CD14-positive monocyte (primary cell): ENCODE measurements at regions not wholly inside any gene's neighbourhood (a gene's known extent, or its start where the extent isn't known, plus 50 kb on each side); places are given as distances from the start of the nearest gene placed in this dataset.

Source experiments
- DNase-seq, 3 donors: peaks; one replicate each; pipeline ENCODE4 v3.0.0-alpha.2; 2011 to 2022
- H2AFZ ChIP-seq: 2 replicates; pipeline ENCODE4 v1.6.0; 2012; ENCODE audit warnings: mild to moderate bottlenecking, low read depth, low read length, inconsistent platforms; ENCODE audit not compliant: insufficient read depth, poor library complexity, severe bottlenecking
- H3K27ac ChIP-seq, 2 donors: 1 replicate in 1 of 2; 2 replicates in 1 of 2; pipeline ENCODE4 v1.5.1; 2012 to 2013; ENCODE audit warnings: low read length in 2 of 2, control low read depth in 1 of 2, inconsistent platforms in 1 of 2, low read depth in 1 of 2, mild to moderate bottlenecking in 1 of 2
- H3K27me3 ChIP-seq, 2 donors: one replicate each; pipeline versions ENCODE4 v1.6.0 to v1.6.1; 2011 to 2013; ENCODE audit warnings: low read length in 2 of 2; ENCODE audit not compliant: control insufficient read depth in 2 of 2, insufficient read depth in 2 of 2
- H3K36me3 ChIP-seq, 2 donors: replicated peaks in 1 of 2; 1 replicate in 1 of 2; 2 replicates in 1 of 2; pipeline versions ENCODE4 v1.5.1 to v1.6.1; 2012 to 2013; ENCODE audit warnings: low read length in 2 of 2, control low read depth in 1 of 2, inconsistent platforms in 1 of 2, mild to moderate bottlenecking in 1 of 2; ENCODE audit not compliant: insufficient read depth in 2 of 2, control insufficient read depth in 1 of 2
- H3K4me1 ChIP-seq, 2 donors: 1 replicate in 1 of 2; 2 replicates in 1 of 2; pipeline versions ENCODE4 v1.5.1 to v1.6.1; 2012 to 2013; ENCODE audit warnings: low read length in 2 of 2, control low read depth in 1 of 2, inconsistent platforms in 1 of 2, mild to moderate bottlenecking in 1 of 2, moderate library complexity in 1 of 2; ENCODE audit not compliant: insufficient read depth in 2 of 2, control insufficient read depth in 1 of 2
- H3K4me2 ChIP-seq: replicated peaks from 2 replicates; pipeline ENCODE3; 2012; ENCODE audit warnings: low read length, moderate library complexity, mild to moderate bottlenecking; ENCODE audit not compliant: poor library complexity, severe bottlenecking; ENCODE audit errors: extremely low read depth
- H3K4me3 ChIP-seq, 3 experiments: fragments of 200-600 bp in 1 of 3; sonication (generic) in 1 of 3; replicated peaks in 1 of 3; 1 replicate in 2 of 3; 2 replicates in 1 of 3; pipeline ENCODE4 v1.5.1; 2011 to 2013; ENCODE audit warnings: low read length in 3 of 3, mild to moderate bottlenecking in 3 of 3, control low read depth in 2 of 3, low read depth in 2 of 3, inconsistent platforms in 1 of 3, moderate library complexity in 1 of 3
- H3K79me2 ChIP-seq: 2 replicates; pipeline ENCODE4 v1.6.0; 2012; ENCODE audit warnings: mild to moderate bottlenecking, control low read depth, inconsistent platforms, low read length, moderate library complexity; ENCODE audit not compliant: insufficient read depth
- H3K9ac ChIP-seq: 2 replicates; pipeline ENCODE4 v1.6.0; 2017; ENCODE audit warnings: low read length, mild to moderate bottlenecking; ENCODE audit not compliant: insufficient read depth, poor library complexity, severe bottlenecking
- H3K9me3 ChIP-seq, 2 donors: replicated peaks in 1 of 2; 1 replicate in 1 of 2; 2 replicates in 1 of 2; pipeline versions ENCODE4 v1.5.1 to v1.6.1; 2012 to 2013; ENCODE audit warnings: low read length in 2 of 2, control low read depth in 1 of 2; ENCODE audit not compliant: control insufficient read depth in 1 of 2, insufficient read depth in 1 of 2
- H4K20me1 ChIP-seq: 2 replicates; pipeline ENCODE4 v1.6.0; 2012; ENCODE audit warnings: mild to moderate bottlenecking, low read length, control low read depth, moderate library complexity; ENCODE audit not compliant: insufficient read depth
- H3K27ac Mint-ChIP-seq, 7 donors: one replicate each; pipeline ENCODE4 v1.8.0; 2020; ENCODE audit warnings: mild to moderate bottlenecking in 7 of 7, mixed read lengths in 7 of 7, moderate library complexity in 6 of 7, inconsistent platforms in 2 of 7
- H3K27me3 Mint-ChIP-seq, 3 donors: one replicate each; pipeline ENCODE4 v1.8.0; 2021 to 2022; ENCODE audit warnings: low read depth in 3 of 3, mild to moderate bottlenecking in 3 of 3, mixed read lengths in 3 of 3, moderate library complexity in 3 of 3, inconsistent platforms in 1 of 3
- H3K36me3 Mint-ChIP-seq, 2 donors: one replicate each; pipeline ENCODE4 v1.8.0; 2020; ENCODE audit warnings: mixed read lengths in 2 of 2, inconsistent platforms in 1 of 2, mild to moderate bottlenecking in 1 of 2
- H3K4me1 Mint-ChIP-seq: one replicate; pipeline ENCODE4 v1.8.0; 2020; ENCODE audit warnings: mild to moderate bottlenecking, mixed read lengths
- H3K4me3 Mint-ChIP-seq, 2 donors: one replicate each; pipeline ENCODE4 v1.8.0; 2020; ENCODE audit warnings: mild to moderate bottlenecking in 2 of 2, mixed read lengths in 2 of 2, moderate library complexity in 1 of 2
- H3K9me3 Mint-ChIP-seq, 7 donors: one replicate each; pipeline ENCODE4 v1.8.0; 2020 to 2022; ENCODE audit warnings: mixed read lengths in 7 of 7, mild to moderate bottlenecking in 6 of 7, moderate library complexity in 6 of 7, inconsistent platforms in 2 of 7
- WGBS: methylation state at CpG from one replicate; pipeline ENCODE4 v1.1.5; 2013; ENCODE audit warnings: missing lambda C conversion rate; ENCODE audit not compliant: insufficient coverage; 5-methylcytosine and 5-hydroxymethylcytosine counted together
- intact Hi-C, 2 donors: fragments of 100-400 bp; cut with micrococcal nuclease; formaldehyde crosslinking; loops; one replicate each; pipeline versions ENCODE4 v1.15.0 to v1.15.1; 2023
- TF ChIP-seq, protein P1 (sequence below): fragments of 200-600 bp; IDR thresholded peaks from one replicate; pipeline ENCODE4 v1.8.0; 2022; ENCODE audit warnings: antibody characterized with exemption, mild to moderate bottlenecking

DNA sequence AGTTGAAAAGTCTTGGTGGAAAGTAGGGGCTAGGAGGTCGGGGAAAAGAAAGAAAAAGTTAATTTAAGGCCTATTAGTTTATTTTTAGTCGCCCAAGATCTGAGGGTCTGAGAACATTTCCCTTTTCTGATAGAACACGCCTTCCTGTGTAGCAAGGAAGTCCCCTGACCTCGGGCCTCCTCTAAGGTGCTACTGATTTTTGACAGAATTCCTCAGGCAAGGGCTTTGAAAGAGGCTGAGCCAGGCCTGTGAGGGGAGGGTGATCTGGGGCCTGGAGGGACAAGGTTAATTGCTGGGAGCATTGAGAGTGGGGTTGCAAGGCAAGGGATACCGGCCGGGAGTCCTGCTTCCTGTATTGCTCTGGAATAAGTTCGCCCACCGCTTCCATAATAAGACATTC lies 131.4 kb upstream of the MYCN start:
- H3K27me3 ChIP-seq = no peaks in the 10 kb centered on the region
- H3K9me3 ChIP-seq = no peaks in the 10 kb centered on the region
- H3K4me3 ChIP-seq = no peak overlapping the region
- H3K27ac Mint-ChIP-seq = peak overlapping the region in 1 of 7 donors; percentile 79
- H3K27me3 Mint-ChIP-seq = peaks cover under 1 to 6% (median 5%) of the 10 kb centered on the region in 3 donors
- H3K4me3 Mint-ChIP-seq = peak overlapping the region in 1 of 2 donors; percentile 28
- H3K9ac ChIP-seq = no peak overlapping the region
- no peak overlapping the region for H2AFZ ChIP-seq
- no peaks in the 10 kb centered on the region for H3K36me3 ChIP-seq
- no peak overlapping the region for H3K4me2 ChIP-seq
- intact Hi-C loops = no loop called here
- peaks cover 6% of the 10 kb centered on the region for H3K4me1 Mint-ChIP-seq
- H3K79me2 ChIP-seq = no peaks in the 10 kb centered on the region
- H3K27ac ChIP-seq = no peak overlapping the region
- WGBS = 50% methylated on average over 6 of the region's 8 CpGs
- H3K9me3 Mint-ChIP-seq = peaks cover 0 to 8% (median 2%) of the 10 kb centered on the region in 7 donors
- H4K20me1 ChIP-seq = no peaks in the 10 kb centered on the region
- no peaks in the 10 kb centered on the region for H3K4me1 ChIP-seq
- DNase-seq = no peak
- no peaks in the 10 kb centered on the region for H3K36me3 Mint-ChIP-seq
- TF ChIP-seq, protein P1, sequence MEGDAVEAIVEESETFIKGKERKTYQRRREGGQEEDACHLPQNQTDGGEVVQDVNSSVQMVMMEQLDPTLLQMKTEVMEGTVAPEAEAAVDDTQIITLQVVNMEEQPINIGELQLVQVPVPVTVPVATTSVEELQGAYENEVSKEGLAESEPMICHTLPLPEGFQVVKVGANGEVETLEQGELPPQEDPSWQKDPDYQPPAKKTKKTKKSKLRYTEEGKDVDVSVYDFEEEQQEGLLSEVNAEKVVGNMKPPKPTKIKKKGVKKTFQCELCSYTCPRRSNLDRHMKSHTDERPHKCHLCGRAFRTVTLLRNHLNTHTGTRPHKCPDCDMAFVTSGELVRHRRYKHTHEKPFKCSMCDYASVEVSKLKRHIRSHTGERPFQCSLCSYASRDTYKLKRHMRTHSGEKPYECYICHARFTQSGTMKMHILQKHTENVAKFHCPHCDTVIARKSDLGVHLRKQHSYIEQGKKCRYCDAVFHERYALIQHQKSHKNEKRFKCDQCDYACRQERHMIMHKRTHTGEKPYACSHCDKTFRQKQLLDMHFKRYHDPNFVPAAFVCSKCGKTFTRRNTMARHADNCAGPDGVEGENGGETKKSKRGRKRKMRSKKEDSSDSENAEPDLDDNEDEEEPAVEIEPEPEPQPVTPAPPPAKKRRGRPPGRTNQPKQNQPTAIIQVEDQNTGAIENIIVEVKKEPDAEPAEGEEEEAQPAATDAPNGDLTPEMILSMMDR = no peak

DNA sequence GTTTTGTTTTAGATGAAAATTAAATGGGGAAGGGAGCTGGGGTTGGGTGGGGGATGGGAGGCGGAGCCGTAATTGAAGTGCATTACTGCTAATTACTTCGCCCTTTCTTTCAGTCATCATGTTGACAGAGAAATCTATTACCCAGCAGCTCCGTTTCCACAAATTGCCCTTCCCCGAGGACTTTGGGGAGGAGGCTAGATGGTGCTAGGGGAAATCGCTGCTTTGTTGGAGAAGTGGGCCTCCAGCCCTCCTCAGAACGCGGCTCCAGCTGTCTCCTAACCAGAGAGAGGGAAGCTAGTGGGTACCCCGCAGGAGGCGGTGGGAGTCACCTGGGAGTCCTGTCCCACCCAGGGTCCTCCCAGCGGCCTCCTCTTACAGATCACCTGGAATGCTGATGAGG lies 130.9 kb upstream of the MYCN start:
- Histone ChIP-seq H4K20me1 (no peaks in the 10 kb centered on the region), H3K4me3 (no peak overlapping the region), H3K9me3 (no peaks in the 10 kb centered on the region), H3K4me2 (no peak overlapping the region), H3K79me2 (no peaks in the 10 kb centered on the region), H3K27ac (no peak overlapping the region), H3K36me3 (no peaks in the 10 kb centered on the region), H3K4me1 (no peaks in the 10 kb centered on the region), H3K27me3 (no peaks in the 10 kb centered on the region), H2AFZ (no peak overlapping the region), H3K9ac (no peak overlapping the region)
- H3K9me3 Mint-ChIP-seq = peaks cover 0 to 8% (median 2%) of the 10 kb centered on the region in 7 donors
- intact Hi-C loops = no loop called here
- H3K4me3 Mint-ChIP-seq = peak overlapping the region in 1 of 2 donors; percentile 28
- DNase-seq = no peak
- TF ChIP-seq, protein P1 = no peak
- peaks cover 0 to 6% (median 5%) of the 10 kb centered on the region in 3 donors for H3K27me3 Mint-ChIP-seq
- no peaks in the 10 kb centered on the region for H3K36me3 Mint-ChIP-seq
- H3K27ac Mint-ChIP-seq = no peak overlapping the region
- 69% methylated on average over 4 of the region's 11 CpGs for WGBS
- peaks cover 6% of the 10 kb centered on the region for H3K4me1 Mint-ChIP-seq
